Brain microvascular endothelial cell (primary cell): ENCODE measurements at regions not wholly inside any gene's neighbourhood (a gene's known extent, or its start where the extent isn't known, plus 50 kb on each side); places are given as distances from the start of the nearest gene placed in this dataset.

Experiments
- DNase-seq: peaks from one replicate; pipeline ENCODE4 v3.0.0-alpha.2; 2020
- H3K27ac ChIP-seq: fragments of 250-450 bp; sonication (Bioruptor Pico); 2 replicates; pipeline ENCODE4 v1.5.1; 2020; ENCODE audit warnings: mild to moderate bottlenecking, moderate library complexity
- H3K27me3 ChIP-seq: fragments of 250-450 bp; sonication (Bioruptor Pico); replicated peaks from 2 replicates; pipeline ENCODE4 v1.5.1; 2020; ENCODE audit warnings: mild to moderate bottlenecking
- H3K36me3 ChIP-seq: fragments of 250-450 bp; sonication (Bioruptor Pico); replicated peaks from 2 replicates; pipeline ENCODE4 v1.5.1; 2020; ENCODE audit warnings: mild to moderate bottlenecking
- H3K4me3 ChIP-seq: 2 replicates; pipeline ENCODE4 v1.5.1; 2011; ENCODE audit warnings: low read depth, mild to moderate bottlenecking, control low read depth, low read length, moderate library complexity
- in situ Hi-C: cut with HindIII; loops from 2 replicates; pipeline ENCODE4 v1.10.0; 2017; ENCODE audit warnings: low sequenced_read_pairs, low pct_ligation_motif_present
- TF ChIP-seq, protein P1 (sequence below): IDR thresholded peaks from 2 replicates; pipeline ENCODE4 v1.5.1; 2011; ENCODE audit warnings: low read depth, mild to moderate bottlenecking, moderate library complexity, low read length, control low read depth, inconsistent platforms; ENCODE audit errors: missing control alignments

DNA sequence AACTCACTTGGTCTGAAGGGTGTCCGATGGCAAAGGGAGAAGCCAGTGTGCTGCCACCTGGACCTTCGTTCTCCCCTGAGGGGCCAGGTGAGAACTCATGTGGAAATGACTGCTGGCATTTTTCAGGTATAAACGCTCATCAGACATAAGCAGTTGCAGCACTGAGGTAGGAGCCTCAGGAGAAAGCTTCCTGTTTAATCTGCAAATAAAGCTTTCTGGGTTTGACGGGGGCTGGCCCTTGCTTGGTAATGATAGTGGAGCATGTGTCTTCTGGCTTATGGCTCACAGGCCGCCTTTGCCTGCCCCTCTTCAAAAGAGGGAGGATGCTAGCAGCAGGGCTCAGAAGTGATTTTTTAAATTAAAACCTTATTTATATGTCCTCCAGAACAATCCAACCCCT is 122.1 kb upstream of the SLC24A3 start:
- Histone ChIP-seq H3K4me3 (no peak overlapping the region), H3K36me3 (no peaks in the 10 kb centered on the region), H3K27ac (no peak overlapping the region), H3K27me3 (no peaks in the 10 kb centered on the region)
- DNase-seq, result no peak
- in situ Hi-C loops, result no loop called here
- TF ChIP-seq, protein P1, sequence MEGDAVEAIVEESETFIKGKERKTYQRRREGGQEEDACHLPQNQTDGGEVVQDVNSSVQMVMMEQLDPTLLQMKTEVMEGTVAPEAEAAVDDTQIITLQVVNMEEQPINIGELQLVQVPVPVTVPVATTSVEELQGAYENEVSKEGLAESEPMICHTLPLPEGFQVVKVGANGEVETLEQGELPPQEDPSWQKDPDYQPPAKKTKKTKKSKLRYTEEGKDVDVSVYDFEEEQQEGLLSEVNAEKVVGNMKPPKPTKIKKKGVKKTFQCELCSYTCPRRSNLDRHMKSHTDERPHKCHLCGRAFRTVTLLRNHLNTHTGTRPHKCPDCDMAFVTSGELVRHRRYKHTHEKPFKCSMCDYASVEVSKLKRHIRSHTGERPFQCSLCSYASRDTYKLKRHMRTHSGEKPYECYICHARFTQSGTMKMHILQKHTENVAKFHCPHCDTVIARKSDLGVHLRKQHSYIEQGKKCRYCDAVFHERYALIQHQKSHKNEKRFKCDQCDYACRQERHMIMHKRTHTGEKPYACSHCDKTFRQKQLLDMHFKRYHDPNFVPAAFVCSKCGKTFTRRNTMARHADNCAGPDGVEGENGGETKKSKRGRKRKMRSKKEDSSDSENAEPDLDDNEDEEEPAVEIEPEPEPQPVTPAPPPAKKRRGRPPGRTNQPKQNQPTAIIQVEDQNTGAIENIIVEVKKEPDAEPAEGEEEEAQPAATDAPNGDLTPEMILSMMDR, result no peak

DNA sequence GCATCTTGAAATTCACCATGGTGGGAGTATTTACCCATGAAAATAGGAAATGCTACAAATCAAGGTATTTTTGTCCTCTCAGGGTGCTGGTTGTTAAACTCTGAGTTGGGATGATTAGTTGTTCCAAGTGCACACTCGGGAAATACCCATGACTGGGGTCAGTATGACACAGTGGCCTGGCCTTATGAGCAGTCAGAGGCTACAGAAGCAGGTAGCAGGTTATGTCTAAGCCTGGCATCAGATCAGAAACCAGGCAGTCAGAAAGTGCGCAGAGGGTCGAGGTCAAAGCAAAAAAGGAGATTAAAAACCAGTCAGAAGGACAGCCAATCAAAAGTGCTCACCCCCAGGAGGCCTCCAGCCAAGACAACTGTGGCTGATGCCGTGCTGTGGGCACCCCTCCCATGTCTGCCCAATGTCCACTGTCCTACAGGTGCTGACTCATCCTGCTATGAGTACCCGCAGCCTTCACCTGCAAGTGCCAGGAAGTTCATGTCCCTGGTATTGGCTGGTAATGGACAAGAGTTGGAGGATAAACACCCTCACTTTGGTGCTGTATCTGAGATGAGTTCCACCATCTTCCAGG is 117.4 kb upstream of the SLC24A3 start:
- Histone ChIP-seq H3K27me3 (no peaks in the 10 kb centered on the region), H3K27ac (no peak overlapping the region), H3K4me3 (no peak overlapping the region), H3K36me3 (no peaks in the 10 kb centered on the region)
- in situ Hi-C loops, result no loop called here
- TF ChIP-seq, protein P1, result no peak
- no peak for DNase-seq

DNA sequence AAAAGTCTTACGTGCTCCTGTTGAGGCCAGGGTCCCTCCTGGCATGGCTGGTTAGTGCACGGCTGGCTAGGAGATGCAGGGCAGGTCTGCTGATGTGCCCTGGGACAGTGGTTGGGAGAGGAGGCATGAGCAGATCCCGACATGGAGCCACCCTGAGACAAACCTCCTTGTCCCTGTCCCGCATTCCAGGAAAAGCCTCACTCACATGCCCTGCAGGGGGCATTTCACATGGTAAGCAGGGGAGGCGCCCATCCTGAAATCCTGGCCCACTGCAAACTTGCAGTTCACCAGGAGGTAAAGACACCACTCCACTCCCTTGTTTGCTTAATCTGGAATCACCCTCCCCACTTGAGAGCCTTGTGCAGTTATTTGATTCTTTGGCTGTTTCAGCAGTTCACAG is 116.7 kb upstream of the SLC24A3 start:
- H3K27me3 ChIP-seq, result no peaks in the 10 kb centered on the region
- TF ChIP-seq, protein P1, result no peak
- in situ Hi-C loops, result no loop called here
- no peak overlapping the region for H3K4me3 ChIP-seq
- DNase-seq, result no peak
- no peak overlapping the region for H3K27ac ChIP-seq
- H3K36me3 ChIP-seq, result no peaks in the 10 kb centered on the region

DNA sequence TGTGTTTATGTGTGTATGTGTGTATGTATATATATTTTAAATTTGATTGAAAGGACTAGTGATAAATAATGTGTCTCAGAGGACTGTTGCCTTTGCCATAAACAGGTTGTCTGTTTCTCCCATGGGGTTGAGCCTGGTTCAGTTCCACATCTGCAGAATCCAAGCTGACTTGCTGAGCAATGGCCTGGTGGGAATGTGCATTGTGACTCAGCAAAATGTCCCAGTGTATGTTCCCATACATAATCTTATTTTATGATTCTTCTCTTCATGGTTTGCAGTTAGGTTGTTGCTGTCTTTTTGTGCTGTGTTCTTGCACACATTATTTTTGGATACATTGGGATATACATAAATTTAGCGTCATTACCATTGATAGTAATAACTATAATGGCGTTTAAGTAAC is 115.6 kb upstream of the SLC24A3 start:
- TF ChIP-seq, protein P1, result no peak
- in situ Hi-C loops, result no loop called here
- Histone ChIP-seq H3K27me3 (no peaks in the 10 kb centered on the region), H3K4me3 (no peak overlapping the region), H3K27ac (no peak overlapping the region), H3K36me3 (no peaks in the 10 kb centered on the region)
- no peak for DNase-seq

DNA sequence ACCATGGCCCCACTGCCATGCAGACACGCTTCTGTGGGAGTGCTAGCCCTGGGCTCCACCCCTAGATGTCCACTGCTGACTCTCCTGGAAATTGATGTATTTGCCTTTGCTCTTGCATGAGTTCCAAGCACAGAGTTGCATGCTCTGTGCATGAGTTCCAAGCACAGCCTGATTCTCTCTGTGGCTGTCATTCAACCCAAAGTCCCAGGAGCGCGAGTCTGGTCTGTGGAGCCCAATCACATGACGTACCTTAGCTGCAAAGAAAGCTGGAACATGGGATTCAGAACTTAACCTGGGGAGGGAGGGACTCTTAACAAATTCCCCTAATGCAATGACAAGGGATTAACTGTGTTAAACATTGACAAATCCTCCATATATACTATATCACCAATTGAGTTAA is 114.3 kb upstream of the SLC24A3 start:
- Histone ChIP-seq H3K27me3 (no peaks in the 10 kb centered on the region), H3K4me3 (no peak overlapping the region), H3K36me3 (no peaks in the 10 kb centered on the region), H3K27ac (no peak overlapping the region)
- TF ChIP-seq, protein P1, result no peak
- no peak for DNase-seq
- in situ Hi-C loops, result no loop called here
